H9 (cell line): ENCODE measurements at regions not wholly inside any gene's neighbourhood (a gene's known extent, or its start where the extent isn't known, plus 50 kb on each side); places are given as distances from the start of the nearest gene placed in this dataset.

ENCODE experiments used
- DNase-seq: peaks from one replicate; pipeline ENCODE4 v3.0.0-alpha.2; 2017
- H2AFZ ChIP-seq: one replicate; pipeline ENCODE4 v1.6.1; 2013; ENCODE audit warnings: mild to moderate bottlenecking, low read length, control low read depth, moderate library complexity
- H2AK5ac ChIP-seq: 2 replicates; pipeline ENCODE4 v1.6.1; 2013; ENCODE audit warnings: low read length, control low read depth, mixed read lengths; ENCODE audit not compliant: insufficient read length
- H2BK120ac ChIP-seq: one replicate; pipeline ENCODE4 v1.6.1; 2013; ENCODE audit warnings: low read depth, mild to moderate bottlenecking, low read length, control low read depth, inconsistent platforms; ENCODE audit not compliant: poor library complexity, severe bottlenecking
- H2BK12ac ChIP-seq: 2 replicates; pipeline ENCODE4 v1.6.1; 2013; ENCODE audit warnings: low read length, control low read depth, mixed read lengths, low read depth; ENCODE audit not compliant: insufficient read length
- H2BK15ac ChIP-seq: 2 replicates; pipeline ENCODE4 v1.6.1; 2013; ENCODE audit warnings: low read depth, low read length, control low read depth
- H2BK20ac ChIP-seq: one replicate; pipeline ENCODE4 v1.6.1; 2013; ENCODE audit warnings: low read depth, mild to moderate bottlenecking, low read length, control low read depth, inconsistent platforms; ENCODE audit not compliant: poor library complexity, severe bottlenecking
- H2BK5ac ChIP-seq: 2 replicates; pipeline ENCODE4 v1.6.1; 2013; ENCODE audit warnings: low read length, control low read depth, mixed read lengths; ENCODE audit not compliant: insufficient read length
- H3K14ac ChIP-seq: 2 replicates; pipeline ENCODE4 v1.6.1; 2013; ENCODE audit warnings: low read length, control low read depth; ENCODE audit not compliant: insufficient read depth
- H3K18ac ChIP-seq: 2 replicates; pipeline ENCODE4 v1.6.1; 2013; ENCODE audit warnings: low read depth, mild to moderate bottlenecking, mixed read lengths, low read length, control low read depth; ENCODE audit not compliant: insufficient read length
- H3K23ac ChIP-seq: 2 replicates; pipeline ENCODE4 v1.6.1; 2013; ENCODE audit warnings: low read length, control low read depth, mixed read lengths, low read depth; ENCODE audit not compliant: insufficient read length
- H3K23me2 ChIP-seq: 2 replicates; pipeline ENCODE4 v1.6.1; 2013; ENCODE audit warnings: low read depth, mild to moderate bottlenecking, mixed read lengths, low read length, control low read depth; ENCODE audit not compliant: insufficient read length, poor library complexity, severe bottlenecking
- H3K27ac ChIP-seq: 2 replicates; pipeline ENCODE4 v1.5.1; 2013; ENCODE audit warnings: low read length, control low read depth, mixed read lengths, low read depth; ENCODE audit not compliant: insufficient read length
- H3K27me3 ChIP-seq: 2 replicates; pipeline ENCODE4 v1.6.1; 2013; ENCODE audit warnings: low read length, control low read depth, inconsistent platforms; ENCODE audit not compliant: insufficient read depth
- H3K4ac ChIP-seq: 2 replicates; pipeline ENCODE4 v1.6.1; 2013; ENCODE audit warnings: low read depth, mild to moderate bottlenecking, control low read depth, inconsistent platforms, low read length, moderate library complexity
- H3K4me1 ChIP-seq: 2 replicates; pipeline ENCODE4 v1.6.1; 2013; ENCODE audit warnings: low read length, control low read depth, inconsistent platforms; ENCODE audit not compliant: insufficient read depth
- H3K4me2 ChIP-seq: 2 replicates; pipeline ENCODE4 v1.6.1; 2013; ENCODE audit warnings: low read length, control low read depth, mixed read lengths; ENCODE audit not compliant: insufficient read length, insufficient read depth
- H3K56ac ChIP-seq: 2 replicates; pipeline ENCODE4 v1.6.1; 2013; ENCODE audit warnings: low read depth, mild to moderate bottlenecking, mixed read lengths, low read length, control low read depth; ENCODE audit not compliant: insufficient read length
- H3K79me1 ChIP-seq: 2 replicates; pipeline ENCODE4 v1.6.1; 2013; ENCODE audit warnings: low read depth, mild to moderate bottlenecking, moderate library complexity, low read length, control low read depth, inconsistent platforms; ENCODE audit not compliant: insufficient read depth, poor library complexity, severe bottlenecking
- H3K79me2 ChIP-seq: 2 replicates; pipeline ENCODE4 v1.6.1; 2013; ENCODE audit warnings: low read length, control low read depth, inconsistent platforms; ENCODE audit not compliant: insufficient read depth
- H3K9ac ChIP-seq: 2 replicates; pipeline ENCODE4 v1.6.1; 2013; ENCODE audit warnings: low read length, control low read depth, mixed read lengths; ENCODE audit not compliant: insufficient read length; ENCODE audit errors: extremely low read depth
- H3K9me3 ChIP-seq: one replicate; pipeline ENCODE4 v1.6.1; 2013; ENCODE audit warnings: low read depth, low read length, inconsistent platforms; ENCODE audit not compliant: control insufficient read depth
- H3T11ph ChIP-seq: one replicate; pipeline ENCODE4 v1.6.1; 2013; ENCODE audit warnings: mild to moderate bottlenecking, low read length, control low read depth, inconsistent platforms
- H4K20me1 ChIP-seq: one replicate; pipeline ENCODE4 v1.6.1; 2013; ENCODE audit not compliant: control insufficient read depth, insufficient read length, insufficient read depth
- H4K5ac ChIP-seq: 2 replicates; pipeline ENCODE4 v1.6.1; 2013; ENCODE audit warnings: low read depth, mild to moderate bottlenecking, mixed read lengths, low read length, control low read depth; ENCODE audit not compliant: insufficient read length
- H4K8ac ChIP-seq: replicated peaks from 2 replicates; pipeline ENCODE4 v1.6.1; 2013; ENCODE audit warnings: low read length, control low read depth, mixed read lengths, low read depth; ENCODE audit not compliant: insufficient read length
- H4K91ac ChIP-seq: 2 replicates; pipeline ENCODE4 v1.6.1; 2013; ENCODE audit warnings: low read depth, mild to moderate bottlenecking, moderate library complexity, mixed read lengths, low read length, control low read depth; ENCODE audit not compliant: insufficient read length
- H3K27ac Mint-ChIP-seq, 3 experiments: 2 replicates in 2 of 3; 3 replicates in 1 of 3; pipeline ENCODE4 v1.8.0; 2020 to 2021; ENCODE audit warnings: mixed read lengths in 3 of 3, mild to moderate bottlenecking in 1 of 3, moderate library complexity in 1 of 3
- H3K27me3 Mint-ChIP-seq: 2 replicates; pipeline ENCODE4 v1.8.0; 2021; ENCODE audit warnings: low read depth, mild to moderate bottlenecking, moderate library complexity, mixed read lengths
- H3K36me3 Mint-ChIP-seq, 3 experiments: 2 replicates in 2 of 3; 3 replicates in 1 of 3; pipeline ENCODE4 v1.8.0; 2020 to 2021; ENCODE audit warnings: low read depth in 3 of 3, mixed read lengths in 3 of 3; ENCODE audit not compliant: insufficient read depth in 1 of 3
- H3K4me1 Mint-ChIP-seq, 2 experiments: 2 replicates each; pipeline ENCODE4 v1.8.0; 2020; ENCODE audit warnings: mixed read lengths in 2 of 2
- H3K4me3 Mint-ChIP-seq, 2 experiments: 2 replicates in 1 of 2; 3 replicates in 1 of 2; pipeline ENCODE4 v1.8.0; 2020 to 2021; ENCODE audit warnings: mild to moderate bottlenecking in 2 of 2, mixed read lengths in 2 of 2, moderate library complexity in 1 of 2
- H3K9me3 Mint-ChIP-seq, 2 experiments: 2 replicates in 1 of 2; 3 replicates in 1 of 2; pipeline ENCODE4 v1.8.0; 2020; ENCODE audit warnings: mild to moderate bottlenecking in 2 of 2, mixed read lengths in 2 of 2, moderate library complexity in 1 of 2
- CTCF ChIP-seq: fragments of 200-600 bp; sonication (generic); conservative IDR thresholded peaks from 3 replicates; pipeline ENCODE4 v1.8.0; 2021; ENCODE audit warnings: antibody characterized with exemption, mild to moderate bottlenecking
- WGBS: extraction: QIAGEN DNeasy Blood & Tissue Kit; methylation state at CpG from one replicate; pipeline ENCODE4 v1.1.7; 2013; ENCODE audit warnings: missing lambda C conversion rate, low lambda C conversion rate, mixed read lengths; ENCODE audit not compliant: insufficient read length; ENCODE audit errors: extremely low coverage; 5-methylcytosine and 5-hydroxymethylcytosine counted together

GRCh38 chr12:82533341-82533740 is 153.4 kb upstream of the TMTC2 start:
- Histone ChIP-seq H3K4ac (no peak overlapping the region), H2BK120ac (no peak overlapping the region), H3K4me2 (no peak overlapping the region), H2BK15ac (no peak overlapping the region), H3K23ac (no peak overlapping the region), H3K27ac (no peak overlapping the region), H4K20me1 (no peaks in the 10 kb centered on the region), H2AK5ac (no peak overlapping the region), H3T11ph (no peak overlapping the region), H2BK20ac (no peak overlapping the region), H4K8ac (no peak overlapping the region), H4K5ac (no peak overlapping the region), H3K18ac (no peak overlapping the region), H3K9ac (no peak overlapping the region), H2AFZ (no peak overlapping the region), H2BK12ac (no peak overlapping the region), H3K79me2 (no peaks in the 10 kb centered on the region), H3K27me3 (no peaks in the 10 kb centered on the region), H3K79me1 (no peaks in the 10 kb centered on the region), H4K91ac (no peak overlapping the region), H3K23me2 (no peaks in the 10 kb centered on the region), H3K14ac (no peak overlapping the region), H3K4me1 (no peaks in the 10 kb centered on the region), H3K9me3 (no peaks in the 10 kb centered on the region), H3K56ac (no peak overlapping the region), H2BK5ac (no peak overlapping the region)
- Mint-ChIP-seq H3K36me3 (no peaks in the 10 kb centered on the region), H3K4me1 (no peaks in the 10 kb centered on the region), H3K27me3 (0 out of 2 replicates have a peak, but pooled peaks cover 1% of the 10 kb centered on the region), H3K4me3 (no peak overlapping the region), H3K27ac (no peak overlapping the region), H3K9me3 (peaks cover 0 to 2% of the 10 kb centered on the region in 2 experiments; a peak in 2 of 5 replicates)
- TF ChIP-seq CTCF, result no peak
- DNase-seq, result no peak
- no CpG with 5 or more reads among the region's 1 CpG for WGBS
